Keratinocyte (primary cell): ENCODE measurements at regions not wholly inside any gene's neighbourhood (a gene's known extent, or its start where the extent isn't known, plus 50 kb on each side); places are given as distances from the start of the nearest gene placed in this dataset.

Experiments
- DNase-seq: peaks from one replicate; pipeline ENCODE4 v3.0.0-alpha.2; 2011; ENCODE audit warnings: low read depth, missing footprints, low spot score
- FAIRE-seq: peaks from 2 replicates; lab custom pipeline; 2011; peaks lifted over from hg19 to GRCh38; lab: Jason Lieb, UNC
- H2AFZ ChIP-seq: 2 replicates; pipeline ENCODE4 v1.6.0; 2012; ENCODE audit warnings: low read length, control low read depth, inconsistent platforms; ENCODE audit not compliant: control insufficient read depth
- H3K27ac ChIP-seq: 2 replicates; pipeline ENCODE4 v1.5.1; 2011; ENCODE audit warnings: low read length; ENCODE audit not compliant: control insufficient read depth, insufficient read depth
- H3K27me3 ChIP-seq: 3 replicates; pipeline ENCODE4 v1.6.0; 2011; ENCODE audit warnings: low read length; ENCODE audit not compliant: control insufficient read depth, insufficient read depth; ENCODE audit errors: extremely low read depth
- H3K36me3 ChIP-seq, 2 experiments: 2 replicates in 1 of 2; 3 replicates in 1 of 2; pipeline ENCODE4 v1.5.1; 2011; ENCODE audit warnings: low read length in 2 of 2, mild to moderate bottlenecking in 1 of 2; ENCODE audit not compliant: control insufficient read depth in 2 of 2, insufficient read depth in 2 of 2; ENCODE audit errors: extremely low read depth in 1 of 2
- H3K4me1 ChIP-seq: 3 replicates; pipeline ENCODE4 v1.5.1; 2011; ENCODE audit warnings: low read length; ENCODE audit not compliant: control insufficient read depth, insufficient read depth; ENCODE audit errors: extremely low read depth
- H3K4me2 ChIP-seq: 3 replicates; pipeline ENCODE4 v1.6.0; 2011; ENCODE audit warnings: low read depth, low read length; ENCODE audit not compliant: control insufficient read depth, insufficient read depth; ENCODE audit errors: extremely low read depth
- H3K4me3 ChIP-seq, 3 experiments: fragments of 200-600 bp in 1 of 3; sonication (generic) in 1 of 3; 2 replicates in 2 of 3; 3 replicates in 1 of 3; pipeline ENCODE4 v1.5.1; 2011 to 2016; ENCODE audit warnings: low read length in 3 of 3, mild to moderate bottlenecking in 3 of 3, control low read depth in 2 of 3, inconsistent platforms in 1 of 3, low read depth in 1 of 3, mixed read lengths in 1 of 3, mixed run types in 1 of 3, moderate library complexity in 1 of 3; ENCODE audit not compliant: control insufficient read depth in 2 of 3, insufficient read depth in 2 of 3; ENCODE audit errors: extremely low read depth in 1 of 3
- H3K79me2 ChIP-seq: 2 replicates; pipeline ENCODE4 v1.6.0; 2012; ENCODE audit warnings: low read length; ENCODE audit not compliant: control insufficient read depth, insufficient read depth
- H3K9ac ChIP-seq: 3 replicates; pipeline ENCODE4 v1.6.0; 2011; ENCODE audit warnings: low read length; ENCODE audit not compliant: control insufficient read depth, insufficient read depth; ENCODE audit errors: extremely low read depth
- H3K9me1 ChIP-seq: 3 replicates; pipeline ENCODE4 v1.6.0; 2011; ENCODE audit warnings: low read length; ENCODE audit not compliant: control insufficient read depth, insufficient read depth; ENCODE audit errors: extremely low read depth
- H3K9me3 ChIP-seq: 2 replicates; pipeline ENCODE4 v1.5.1; 2012; ENCODE audit warnings: low read depth, low read length; ENCODE audit not compliant: control insufficient read depth
- H4K20me1 ChIP-seq: 3 replicates; pipeline ENCODE4 v1.6.0; 2011; ENCODE audit warnings: low read length; ENCODE audit not compliant: control insufficient read depth, insufficient read depth; ENCODE audit errors: extremely low read depth
- CTCF ChIP-seq, 3 experiments: IDR thresholded peaks in 1 of 3; conservative IDR thresholded peaks in 1 of 3; optimal IDR thresholded peaks in 1 of 3; 2 replicates in 2 of 3; 3 replicates in 1 of 3; pipeline versions ENCODE3 to v1.5.1; 2011; ENCODE audit warnings: low read length in 3 of 3, mild to moderate bottlenecking in 3 of 3, moderate library complexity in 2 of 3, control low read depth in 1 of 3, inconsistent platforms in 1 of 3; ENCODE audit not compliant: insufficient read depth in 2 of 3; ENCODE audit errors: extremely low read depth in 1 of 3
- EZH2 ChIP-seq: IDR thresholded peaks from one replicate; pipeline ENCODE4 v1.6.1; 2012; ENCODE audit warnings: inconsistent platforms, mild to moderate bottlenecking, low read length, moderate library complexity
- dilution Hi-C: fragments of 300-500 bp; cut with MboI; formaldehyde crosslinking; loops from one replicate; pipeline ENCODE4 v1.7.0; 2020; ENCODE audit warnings: low sequenced_read_pairs; ENCODE audit not compliant: extremely low pct_ligation_motif_present

GRCh38 chr1:79312438-79312837, 305.9 kb upstream of the ADGRL4 start:
- TF ChIP-seq EZH2: no peak
- no peak for TF ChIP-seq CTCF (optimal IDR thresholded peaks at IDR 0.05 in 1 of 3, IDR thresholded peaks at IDR 0.05 in 1 of 3, conservative IDR thresholded peaks at IDR 0.05 in 1 of 3; ENCODE audit: extremely low read depth in 1 of 3, insufficient read depth in 2 of 3, low read length in 3 of 3)
- H3K4me3 ChIP-seq: no peak overlapping the region

GRCh38 chr1:79310609-79311008, 304.1 kb upstream of the ADGRL4 start:
- Histone ChIP-seq H3K9me1 (no peaks in the 10 kb centered on the region), H3K79me2 (no peaks in the 10 kb centered on the region), H3K36me3 (no peaks in the 10 kb centered on the region), H3K4me3 (no peak overlapping the region), H3K27ac (no peak overlapping the region), H3K27me3 (no peaks in the 10 kb centered on the region), H3K9me3 (no peaks in the 10 kb centered on the region), H3K9ac (no peak overlapping the region), H4K20me1 (no peaks in the 10 kb centered on the region), H3K4me1 (no peaks in the 10 kb centered on the region), H2AFZ (no peak overlapping the region), H3K4me2 (no peak overlapping the region)
- FAIRE-seq (no peak), DNase-seq (no peak)
- no peak for TF ChIP-seq EZH2
- dilution Hi-C loops: no loop called here

More at GRCh38 chr1:79312438-79312837, 305.9 kb upstream of the ADGRL4 start:
- Histone ChIP-seq H2AFZ (no peak overlapping the region), H3K4me2 (no peak overlapping the region), H4K20me1 (no peaks in the 10 kb centered on the region), H3K9ac (no peak overlapping the region), H3K9me1 (no peaks in the 10 kb centered on the region), H3K27me3 (no peaks in the 10 kb centered on the region), H3K9me3 (no peaks in the 10 kb centered on the region), H3K36me3 (no peaks in the 10 kb centered on the region), H3K79me2 (no peaks in the 10 kb centered on the region), H3K27ac (no peak overlapping the region), H3K4me1 (no peaks in the 10 kb centered on the region)
- no peak for DNase-seq
- dilution Hi-C loops: no loop called here
- no peak for FAIRE-seq

- dilution Hi-C loops: no loop called here
- no peak for DNase-seq
- Histone ChIP-seq H4K20me1 (no peaks in the 10 kb centered on the region), H3K4me2 (no peak overlapping the region), H3K79me2 (no peaks in the 10 kb centered on the region), H3K4me3 (no peak overlapping the region), H3K9me3 (no peaks in the 10 kb centered on the region), H3K27ac (no peak overlapping the region), H3K36me3 (no peaks in the 10 kb centered on the region), H3K9me1 (no peaks in the 10 kb centered on the region), H3K9ac (no peak overlapping the region), H3K4me1 (no peaks in the 10 kb centered on the region), H3K27me3 (no peaks in the 10 kb centered on the region), H2AFZ (no peak overlapping the region)
- TF ChIP-seq CTCF (optimal IDR thresholded peaks at IDR 0.05 in 1 of 3, IDR thresholded peaks at IDR 0.05 in 1 of 3, conservative IDR thresholded peaks at IDR 0.05 in 1 of 3; ENCODE audit: extremely low read depth in 1 of 3, insufficient read depth in 2 of 3, low read length in 3 of 3): no peak
- no peak for TF ChIP-seq EZH2
- FAIRE-seq: no peak
Observed at GRCh38 chr1:79304131-79304530, 297.6 kb upstream of the ADGRL4 start.
